Peyer's patch (tissue), 4 donors: ENCODE measurements at regions not wholly inside any gene's neighbourhood (a gene's known extent, or its start where the extent isn't known, plus 50 kb on each side); places are given as distances from the start of the nearest gene placed in this dataset.

Experiments
- CTCF ChIP-seq, 6 experiments: fragments of 450-650 bp in 4 of 6; fragments of 200-600 bp in 2 of 6; sonication (generic) in 1 of 6; IDR thresholded peaks; one replicate each; pipeline ENCODE4 v1.5.1; 2017 to 2019; ENCODE audit warnings: antibody characterized with exemption in 6 of 6, mild to moderate bottlenecking in 3 of 6, moderate library complexity in 1 of 6
- POLR2A ChIP-seq, 2 donors: fragments of 450-650 bp; IDR thresholded peaks; one replicate each; pipeline ENCODE4 v1.5.1; 2017; ENCODE audit warnings: antibody characterized with exemption in 2 of 2, mild to moderate bottlenecking in 2 of 2, moderate library complexity in 2 of 2

GRCh38 chr13:74930402-74931165 is 551.4 kb downstream of the TBC1D4 start:
- no peak for TF ChIP-seq CTCF (IDR thresholded peaks at IDR 0.05)
- no peak for TF ChIP-seq POLR2A (IDR thresholded peaks at IDR 0.05)
